HepG2 (cell line): ENCODE measurements at regions not wholly inside any gene's neighbourhood (a gene's known extent, or its start where the extent isn't known, plus 50 kb on each side); places are given as distances from the start of the nearest gene placed in this dataset.

Source experiments
- ATAC-seq: fragments of 200-7000 bp; cut with Tn5 transposase; 3 replicates; pipeline ENCODE4 v1.9.1; 2020; ENCODE audit warnings: mild to moderate bottlenecking, moderate library complexity
- BruUV-seq: library from RNA; stranded (reverse); fragments of 400-500 nt; replicated peaks from 2 replicates; lab custom pipeline; 2021; lab: Mats Ljungman, UMichigan
- CTCF ChIA-PET: fragments of 300-600 bp; formaldehyde crosslinking; extraction: SDS; loops from one replicate; lab custom pipeline; 2021; ENCODE audit warnings: low total read pairs, inconsistent platforms, low intra/inter-chr PET ratio; lab: Yijun Ruan, JAX
- POLR2A ChIA-PET: fragments of 350-600 bp; sonication (Branson Sonifier 250); formaldehyde crosslinking; loops from one replicate; lab custom pipeline; 2020; ENCODE audit warnings: antibody characterized with exemption, inconsistent platforms; lab: Yijun Ruan, JAX
- DNase-seq: peaks from one replicate; pipeline ENCODE4 v3.0.0-alpha.2; 2015; ENCODE audit warnings: low spot score
- FAIRE-seq: peaks from 3 replicates; lab custom pipeline; 2011; peaks lifted over from hg19 to GRCh38; lab: Jason Lieb, UNC
- H2AFZ ChIP-seq: one replicate; pipeline ENCODE4 v1.6.1; 2011; ENCODE audit warnings: low read length, inconsistent platforms
- H3K27ac ChIP-seq: fragments of 300-600 bp; 3 replicates; pipeline ENCODE4 v1.8.0; 2011; ENCODE audit warnings: mixed run types, mild to moderate bottlenecking, mixed read lengths, low read length, inconsistent platforms; ENCODE audit not compliant: insufficient read depth; ENCODE audit errors: extremely low read length
- H3K27me3 ChIP-seq, 2 experiments: fragments of 200-600 bp in 1 of 2; 2 replicates in 1 of 2; 3 replicates in 1 of 2; pipeline versions ENCODE4 v1.6.0 to v1.8.0; 2011; ENCODE audit warnings: low read length in 2 of 2, mild to moderate bottlenecking in 2 of 2, moderate library complexity in 2 of 2, inconsistent platforms in 1 of 2; ENCODE audit not compliant: insufficient read depth in 2 of 2, control insufficient read depth in 1 of 2
- H3K36me3 ChIP-seq, 2 experiments: fragments of 200-600 bp in 1 of 2; replicated peaks in 1 of 2; 2 replicates in 1 of 2; 3 replicates in 1 of 2; pipeline versions ENCODE4 v1.5.1 to v1.8.0; 2011; ENCODE audit warnings: low read length in 2 of 2, inconsistent platforms in 1 of 2; ENCODE audit not compliant: insufficient read depth in 2 of 2, control insufficient read depth in 1 of 2
- H3K4me1 ChIP-seq: 2 replicates; pipeline ENCODE4 v1.5.1; 2012; ENCODE audit warnings: low read length, inconsistent platforms; ENCODE audit not compliant: insufficient read depth
- H3K4me2 ChIP-seq: 2 replicates; pipeline ENCODE4 v1.6.0; 2011; ENCODE audit warnings: low read depth, low read length, inconsistent platforms
- H3K4me3 ChIP-seq, 3 experiments: fragments of 200-600 bp in 1 of 3; sonication (generic), shearing (Covaris generic) in 1 of 3; replicated peaks in 1 of 3; 2 replicates each; pipeline ENCODE4 v1.5.1; 2011 to 2016; ENCODE audit warnings: low read length in 3 of 3, inconsistent platforms in 2 of 3, low read depth in 2 of 3, mild to moderate bottlenecking in 2 of 3, control low read depth in 1 of 3, mixed read lengths in 1 of 3; ENCODE audit not compliant: insufficient read depth in 1 of 3
- H3K79me2 ChIP-seq: one replicate; pipeline ENCODE4 v1.6.1; 2011; ENCODE audit warnings: low read length, inconsistent platforms; ENCODE audit not compliant: insufficient read depth
- H3K9ac ChIP-seq: 2 replicates; pipeline ENCODE4 v1.6.0; 2011; ENCODE audit warnings: mild to moderate bottlenecking, low read depth, low read length, inconsistent platforms; ENCODE audit not compliant: insufficient read depth
- H3K9me3 ChIP-seq: 2 replicates; pipeline ENCODE4 v1.5.1; 2012; ENCODE audit warnings: mild to moderate bottlenecking, low read length
- H4K20me1 ChIP-seq: 2 replicates; pipeline ENCODE4 v1.6.0; 2011; ENCODE audit warnings: inconsistent platforms, mild to moderate bottlenecking, low read length, moderate library complexity; ENCODE audit not compliant: insufficient read depth
- DPF2 ChIP-seq: sonication (generic); formaldehyde crosslinking; IDR thresholded peaks from 2 replicates; pipeline ENCODE4 v1.4.0; 2020; ENCODE audit warnings: mild to moderate bottlenecking, low read depth, missing genetic modification reagents, borderline replicate concordance
- HNRNPLL ChIP-seq: fragments of 200-400 bp; formaldehyde crosslinking; IDR thresholded peaks from 2 replicates; pipeline ENCODE4 v1.6.1; 2017; ENCODE audit warnings: mild to moderate bottlenecking, low read depth, low read length; ENCODE audit not compliant: poor library complexity, severe bottlenecking
- HNRNPUL1 ChIP-seq: fragments of 200-400 bp; formaldehyde crosslinking; IDR thresholded peaks from 2 replicates; pipeline ENCODE4 v1.6.1; 2017; ENCODE audit warnings: low read depth, mild to moderate bottlenecking, low read length, moderate library complexity
- KDM3A ChIP-seq: IDR thresholded peaks from 2 replicates; pipeline ENCODE4 v1.6.1; 2018; ENCODE audit warnings: low read depth, missing compliant biosample characterization
- MEF2D ChIP-seq: sonication (generic); formaldehyde crosslinking; IDR thresholded peaks from 2 replicates; pipeline ENCODE4 v1.5.1; 2020; ENCODE audit warnings: mild to moderate bottlenecking, missing genetic modification reagents
- MXI1 ChIP-seq: IDR thresholded peaks from 3 replicates; pipeline ENCODE4 v1.6.1; 2012; ENCODE audit warnings: low read depth, low read length, inconsistent platforms, borderline replicate concordance
- NFKB2 ChIP-seq: sonication (generic); formaldehyde crosslinking; IDR thresholded peaks from 2 replicates; pipeline ENCODE4 v1.4.0; 2020; ENCODE audit warnings: missing genetic modification reagents, borderline replicate concordance
- PREB ChIP-seq: sonication (generic); formaldehyde crosslinking; IDR thresholded peaks from 2 replicates; pipeline ENCODE4 v1.4.0; 2020; ENCODE audit warnings: missing genetic modification reagents
- SRSF1 ChIP-seq: fragments of 200-400 bp; formaldehyde crosslinking; optimal IDR thresholded peaks from 2 replicates; pipeline ENCODE3; 2017; ENCODE audit warnings: mild to moderate bottlenecking, low read depth, low read length, moderate library complexity
- TEAD3 ChIP-seq: optimal IDR thresholded peaks from 2 replicates; pipeline ENCODE3; 2016; ENCODE audit warnings: borderline replicate concordance
- THYN1 ChIP-seq: sonication (generic); formaldehyde crosslinking; IDR thresholded peaks from 2 replicates; pipeline ENCODE4 v1.8.1; 2023; ENCODE audit warnings: low read depth, mild to moderate bottlenecking, moderate library complexity, missing genetic modification reagents, borderline replicate concordance
- XBP1 ChIP-seq: sonication (generic); formaldehyde crosslinking; IDR thresholded peaks from 2 replicates; pipeline ENCODE4 v1.5.0; 2020; ENCODE audit warnings: missing genetic modification reagents
- ZNF30 ChIP-seq: sonication (generic); formaldehyde crosslinking; IDR thresholded peaks from 2 replicates; pipeline ENCODE4 v1.5.0; 2020; ENCODE audit warnings: mild to moderate bottlenecking, missing genetic modification reagents
- ZNF550 ChIP-seq: sonication (generic); formaldehyde crosslinking; IDR thresholded peaks from 2 replicates; pipeline ENCODE4 v1.4.0; 2020; ENCODE audit warnings: mild to moderate bottlenecking, missing genetic modification reagents, borderline replicate concordance
- ZNF564 ChIP-seq: sonication (generic); formaldehyde crosslinking; IDR thresholded peaks from 2 replicates; pipeline ENCODE4 v1.8.1; 2023; ENCODE audit warnings: mild to moderate bottlenecking, missing genetic modification reagents
- ZNF580 ChIP-seq: IDR thresholded peaks from 2 replicates; pipeline ENCODE4 v1.6.1; 2016; ENCODE audit warnings: low read depth, borderline replicate concordance
- ZNF782 ChIP-seq: sonication (generic); formaldehyde crosslinking; IDR thresholded peaks from 2 replicates; pipeline ENCODE4 v1.4.0; 2020; ENCODE audit warnings: missing genetic modification reagents, mild to moderate bottlenecking, borderline replicate concordance
- WGBS: methylation state at CpG from one replicate; pipeline ENCODE4 v1.1.6; 2017; ENCODE audit warnings: low lambda C conversion rate; 5-methylcytosine and 5-hydroxymethylcytosine counted together
- in situ Hi-C: cut with HindIII; loops from 2 replicates; pipeline ENCODE4 v1.10.0; 2017; ENCODE audit warnings: low pct_unique_long_range_greater_than_20kb; ENCODE audit not compliant: extremely low pct_ligation_motif_present
- intact Hi-C: fragments of 100-400 bp; cut with micrococcal nuclease; formaldehyde crosslinking; loops from one replicate; pipeline ENCODE4 v1.10.0; 2022; ENCODE audit not compliant: unreplicated experiment
- TF ChIP-seq, protein P1 (sequence below): IDR thresholded peaks from 2 replicates; pipeline ENCODE4 v1.6.1; 2016; ENCODE audit warnings: missing compliant biosample characterization, missing genetic modification reagents, borderline replicate concordance
- TF ChIP-seq, protein P2 (sequence below): sonication (generic); formaldehyde crosslinking; IDR thresholded peaks from 2 replicates; pipeline ENCODE4 v1.5.1; 2020; ENCODE audit warnings: missing genetic modification reagents, mild to moderate bottlenecking, borderline replicate concordance

GRCh38 chr18:60996822-60997221 is 336.4 kb upstream of the CDH20 start (continued):
- TF ChIP-seq, protein P1, sequence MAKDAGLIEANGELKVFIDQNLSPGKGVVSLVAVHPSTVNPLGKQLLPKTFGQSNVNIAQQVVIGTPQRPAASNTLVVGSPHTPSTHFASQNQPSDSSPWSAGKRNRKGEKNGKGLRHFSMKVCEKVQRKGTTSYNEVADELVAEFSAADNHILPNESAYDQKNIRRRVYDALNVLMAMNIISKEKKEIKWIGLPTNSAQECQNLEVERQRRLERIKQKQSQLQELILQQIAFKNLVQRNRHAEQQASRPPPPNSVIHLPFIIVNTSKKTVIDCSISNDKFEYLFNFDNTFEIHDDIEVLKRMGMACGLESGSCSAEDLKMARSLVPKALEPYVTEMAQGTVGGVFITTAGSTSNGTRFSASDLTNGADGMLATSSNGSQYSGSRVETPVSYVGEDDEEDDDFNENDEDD = no peak
- TF ChIP-seq SRSF1 = no peak
- TF ChIP-seq TEAD3 (CRISPR knock-in tag) = no peak
- no peak for TF ChIP-seq XBP1 (CRISPR knock-in tag)
- no peak for TF ChIP-seq THYN1 (CRISPR knock-in tag)
- TF ChIP-seq KDM3A (CRISPR knock-in tag) = no peak
- TF ChIP-seq HNRNPLL = no peak
- no peak for TF ChIP-seq ZNF782 (CRISPR knock-in tag)
- TF ChIP-seq ZNF550 (CRISPR knock-in tag) = no peak

DNA sequence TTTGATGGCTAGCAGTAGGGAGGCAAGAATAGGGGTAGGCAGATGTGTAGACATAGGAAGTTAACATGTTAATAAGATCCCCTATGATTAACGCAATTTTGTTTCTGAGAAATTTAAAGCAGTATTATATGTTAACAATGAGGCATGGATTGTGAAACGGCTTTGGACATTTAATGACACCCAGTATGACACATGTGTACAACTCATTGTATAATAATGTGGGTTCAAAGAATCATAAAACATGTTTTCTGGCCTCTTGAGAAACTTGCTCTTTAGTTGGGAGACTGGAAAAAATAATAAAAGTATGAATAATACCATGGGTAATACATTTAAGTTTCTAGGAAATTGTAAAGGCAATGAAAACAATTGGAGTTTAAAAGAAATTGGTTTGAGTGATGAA is 332.1 kb upstream of the CDH20 start:
- Histone ChIP-seq H3K27me3 (no peaks in the 10 kb centered on the region), H3K36me3 (no peaks in the 10 kb centered on the region), H3K4me1 (no peaks in the 10 kb centered on the region), H3K9me3 (no peaks in the 10 kb centered on the region), H3K27ac (no peak overlapping the region), H3K4me2 (no peak overlapping the region), H2AFZ (no peak overlapping the region), H4K20me1 (no peaks in the 10 kb centered on the region), H3K9ac (no peak overlapping the region), H3K79me2 (no peaks in the 10 kb centered on the region), H3K4me3 (no peak overlapping the region)
- POLR2A ChIA-PET = no interaction called here
- DNase-seq = no peak
- intact Hi-C loops (no loop called here), in situ Hi-C loops (no loop called here)
- no TSS peak for BruUV-seq
- no peak for FAIRE-seq
- CTCF ChIA-PET = no interaction called here
- 31% methylated on average over 2 of the region's 2 CpGs for WGBS
- ATAC-seq = no peak
- TF ChIP-seq HNRNPUL1 (no peak), ZNF580 (CRISPR knock-in tag) (no peak), ZNF564 (CRISPR knock-in tag) (no peak), NFKB2 (CRISPR knock-in tag) (no peak), PREB (CRISPR knock-in tag) (no peak), ZNF30 (CRISPR knock-in tag) (no peak), DPF2 (no peak), MXI1 (no peak), MEF2D (CRISPR knock-in tag) (no peak)
- TF ChIP-seq, protein P2, sequence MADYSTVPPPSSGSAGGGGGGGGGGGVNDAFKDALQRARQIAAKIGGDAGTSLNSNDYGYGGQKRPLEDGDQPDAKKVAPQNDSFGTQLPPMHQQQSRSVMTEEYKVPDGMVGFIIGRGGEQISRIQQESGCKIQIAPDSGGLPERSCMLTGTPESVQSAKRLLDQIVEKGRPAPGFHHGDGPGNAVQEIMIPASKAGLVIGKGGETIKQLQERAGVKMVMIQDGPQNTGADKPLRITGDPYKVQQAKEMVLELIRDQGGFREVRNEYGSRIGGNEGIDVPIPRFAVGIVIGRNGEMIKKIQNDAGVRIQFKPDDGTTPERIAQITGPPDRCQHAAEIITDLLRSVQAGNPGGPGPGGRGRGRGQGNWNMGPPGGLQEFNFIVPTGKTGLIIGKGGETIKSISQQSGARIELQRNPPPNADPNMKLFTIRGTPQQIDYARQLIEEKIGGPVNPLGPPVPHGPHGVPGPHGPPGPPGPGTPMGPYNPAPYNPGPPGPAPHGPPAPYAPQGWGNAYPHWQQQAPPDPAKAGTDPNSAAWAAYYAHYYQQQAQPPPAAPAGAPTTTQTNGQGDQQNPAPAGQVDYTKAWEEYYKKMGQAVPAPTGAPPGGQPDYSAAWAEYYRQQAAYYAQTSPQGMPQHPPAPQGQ (CRISPR knock-in tag) = no peak
